ENCODE measurements at regions not wholly inside any gene's neighbourhood (a gene's known extent, or its start where the extent isn't known, plus 50 kb on each side); places are given as distances from the start of the nearest gene placed in this dataset.

DNA sequence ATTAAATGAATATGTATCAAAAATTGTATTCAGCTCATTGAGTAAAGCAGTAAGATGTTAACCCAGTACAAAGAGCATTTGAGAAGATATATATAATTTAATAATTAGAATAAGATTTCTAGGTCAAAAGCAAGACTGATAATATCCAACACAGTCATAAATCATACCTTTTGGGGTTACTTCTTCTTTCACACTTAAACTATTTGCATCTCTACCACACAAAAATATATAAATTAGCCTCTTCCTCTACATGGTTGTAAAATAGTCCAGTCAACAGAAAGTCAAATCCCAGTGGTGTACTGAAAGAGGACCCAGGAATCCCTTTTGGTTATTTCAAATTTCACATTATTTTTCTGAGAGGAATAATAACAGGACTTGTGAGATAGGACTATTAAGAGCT lies 204.6 kb upstream of the INHBA start (continued):
- TF ChIP-seq, protein P1, sequence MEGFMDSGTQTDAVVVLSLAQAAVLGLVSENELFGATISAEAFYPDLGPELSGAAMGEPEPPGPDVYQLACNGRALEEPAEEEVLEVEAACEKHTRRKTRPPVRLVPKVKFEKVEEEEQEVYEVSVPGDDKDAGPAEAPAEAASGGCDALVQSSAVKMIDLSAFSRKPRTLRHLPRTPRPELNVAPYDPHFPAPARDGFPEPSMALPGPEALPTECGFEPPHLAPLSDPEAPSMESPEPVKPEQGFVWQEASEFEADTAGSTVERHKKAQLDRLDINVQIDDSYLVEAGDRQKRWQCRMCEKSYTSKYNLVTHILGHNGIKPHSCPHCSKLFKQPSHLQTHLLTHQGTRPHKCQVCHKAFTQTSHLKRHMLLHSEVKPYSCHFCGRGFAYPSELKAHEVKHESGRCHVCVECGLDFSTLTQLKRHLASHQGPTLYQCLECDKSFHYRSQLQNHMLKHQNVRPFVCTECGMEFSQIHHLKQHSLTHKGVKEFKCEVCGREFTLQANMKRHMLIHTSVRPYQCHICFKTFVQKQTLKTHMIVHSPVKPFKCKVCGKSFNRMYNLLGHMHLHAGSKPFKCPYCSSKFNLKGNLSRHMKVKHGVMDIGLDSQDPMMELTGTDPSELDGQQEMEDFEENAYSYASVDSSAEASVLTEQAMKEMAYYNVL (CRISPR knock-in tag; IDR thresholded peaks at IDR 0.05; ENCODE audit: borderline replicate concordance): no peak
- no peak for TF ChIP-seq HNF4G (IDR thresholded peaks at IDR 0.05; ENCODE audit: borderline replicate concordance, low read depth, low read length)
- no peak for TF ChIP-seq HNF4G (CRISPR knock-in tag; IDR thresholded peaks at IDR 0.05; ENCODE audit: borderline replicate concordance, low read depth)
- TF ChIP-seq, protein P2, sequence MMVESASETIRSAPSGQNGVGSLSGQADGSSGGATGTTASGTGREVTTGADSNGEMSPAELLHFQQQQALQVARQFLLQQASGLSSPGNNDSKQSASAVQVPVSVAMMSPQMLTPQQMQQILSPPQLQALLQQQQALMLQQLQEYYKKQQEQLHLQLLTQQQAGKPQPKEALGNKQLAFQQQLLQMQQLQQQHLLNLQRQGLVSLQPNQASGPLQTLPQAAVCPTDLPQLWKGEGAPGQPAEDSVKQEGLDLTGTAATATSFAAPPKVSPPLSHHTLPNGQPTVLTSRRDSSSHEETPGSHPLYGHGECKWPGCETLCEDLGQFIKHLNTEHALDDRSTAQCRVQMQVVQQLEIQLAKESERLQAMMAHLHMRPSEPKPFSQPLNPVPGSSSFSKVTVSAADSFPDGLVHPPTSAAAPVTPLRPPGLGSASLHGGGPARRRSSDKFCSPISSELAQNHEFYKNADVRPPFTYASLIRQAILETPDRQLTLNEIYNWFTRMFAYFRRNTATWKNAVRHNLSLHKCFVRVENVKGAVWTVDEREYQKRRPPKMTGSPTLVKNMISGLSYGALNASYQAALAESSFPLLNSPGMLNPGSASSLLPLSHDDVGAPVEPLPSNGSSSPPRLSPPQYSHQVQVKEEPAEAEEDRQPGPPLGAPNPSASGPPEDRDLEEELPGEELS (CRISPR knock-in tag; IDR thresholded peaks at IDR 0.05): no peak
- TF ChIP-seq, protein P3, sequence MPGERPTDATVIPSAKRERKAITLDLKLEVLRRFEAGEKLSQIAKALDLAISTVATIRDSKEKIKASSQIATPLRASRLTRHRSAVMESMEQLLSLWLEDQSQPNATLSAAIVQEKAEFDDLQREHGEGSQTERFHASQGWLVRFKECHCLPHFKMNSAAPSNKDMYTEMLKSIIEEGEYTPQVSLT (CRISPR knock-in tag; IDR thresholded peaks at IDR 0.05; ENCODE audit: borderline replicate concordance, low read depth): no peak
- TF ChIP-seq ZNF274 (CRISPR knock-in tag; IDR thresholded peaks at IDR 0.05): no peak
- TF ChIP-seq KLF13 (CRISPR knock-in tag; IDR thresholded peaks at IDR 0.05): no peak
- no peak for TF ChIP-seq NCOR1 (IDR thresholded peaks at IDR 0.05; ENCODE audit: borderline replicate concordance, low read length)
- TF ChIP-seq, protein P4, sequence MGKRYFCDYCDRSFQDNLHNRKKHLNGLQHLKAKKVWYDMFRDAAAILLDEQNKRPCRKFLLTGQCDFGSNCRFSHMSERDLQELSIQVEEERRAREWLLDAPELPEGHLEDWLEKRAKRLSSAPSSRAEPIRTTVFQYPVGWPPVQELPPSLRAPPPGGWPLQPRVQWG (CRISPR knock-in tag; IDR thresholded peaks at IDR 0.05; ENCODE audit: borderline replicate concordance, low read depth): no peak
- TF ChIP-seq ZNF468 (CRISPR knock-in tag; IDR thresholded peaks at IDR 0.05): no peak

Measured in HepG2 (cell line).